Type B pancreatic cell (in vitro differentiated cells): ENCODE measurements at regions not wholly inside any gene's neighbourhood (a gene's known extent, or its start where the extent isn't known, plus 50 kb on each side); places are given as distances from the start of the nearest gene placed in this dataset.

Experiments
- DNase-seq: peaks from one replicate; pipeline ENCODE4 v3.0.0; 2021; ENCODE audit warnings: mixed read lengths; ENCODE audit not compliant: unreplicated experiment; ENCODE audit errors: extremely low spot score
- H3K27ac Mint-ChIP-seq: 2 replicates; pipeline ENCODE4 v1.8.0; 2021; ENCODE audit warnings: mild to moderate bottlenecking, mixed read lengths
- H3K27me3 Mint-ChIP-seq: 2 replicates; pipeline ENCODE4 v1.8.0; 2021; ENCODE audit warnings: mixed read lengths
- H3K36me3 Mint-ChIP-seq: 2 replicates; pipeline ENCODE4 v1.8.0; 2021; ENCODE audit warnings: mixed read lengths
- H3K4me1 Mint-ChIP-seq: one replicate; pipeline ENCODE4 v1.8.0; 2021; ENCODE audit warnings: mixed read lengths; ENCODE audit not compliant: unreplicated experiment
- H3K4me3 Mint-ChIP-seq: 2 replicates; pipeline ENCODE4 v1.8.0; 2021; ENCODE audit warnings: mild to moderate bottlenecking, mixed read lengths
- H3K9me3 Mint-ChIP-seq: 2 replicates; pipeline ENCODE4 v1.8.0; 2021; ENCODE audit warnings: mixed read lengths
- CTCF ChIP-seq: fragments of 200-600 bp; sonication (generic); conservative IDR thresholded peaks from 2 replicates; pipeline ENCODE4 v1.5.0; 2021; ENCODE audit warnings: antibody characterized with exemption, mild to moderate bottlenecking

GRCh38 chr16:55088098-55088497, 157.4 kb downstream of the IRX5 start:
- Mint-ChIP-seq H3K27me3 (peaks cover 3% of the 10 kb centered on the region), H3K4me3 (no peak overlapping the region)

GRCh38 chr16:55089600-55089999, 158.9 kb downstream of the IRX5 start:
- Mint-ChIP-seq H3K27me3 (peaks cover 3% of the 10 kb centered on the region), H3K27ac (no peak overlapping the region), H3K36me3 (no peaks in the 10 kb centered on the region), H3K4me3 (no peak overlapping the region), H3K4me1 (no peaks in the 10 kb centered on the region), H3K9me3 (peaks cover 6% of the 10 kb centered on the region)
- DNase-seq, result no peak
- no peak for TF ChIP-seq CTCF

More at GRCh38 chr16:55088098-55088497, 157.4 kb downstream of the IRX5 start:
- no peak for TF ChIP-seq CTCF
- Mint-ChIP-seq H3K36me3 (no peaks in the 10 kb centered on the region), H3K4me1 (no peaks in the 10 kb centered on the region), H3K27ac (no peak overlapping the region), H3K9me3 (no peaks in the 10 kb centered on the region)
- no peak for DNase-seq

- no peak overlapping the region for H3K4me3 Mint-ChIP-seq
Measured at GRCh38 chr16:55091213-55091870, 160.7 kb downstream of the IRX5 start.

GRCh38 chr16:55091871-55092230, 161.2 kb downstream of the IRX5 start:
- Mint-ChIP-seq H3K27ac (no peak overlapping the region), H3K27me3 (no peaks in the 10 kb centered on the region), H3K9me3 (peaks cover 7% of the 10 kb centered on the region), H3K4me1 (no peaks in the 10 kb centered on the region), H3K4me3 (no peak overlapping the region), H3K36me3 (no peaks in the 10 kb centered on the region)
- DNase-seq, result no peak
- TF ChIP-seq CTCF, result no peak

More at GRCh38 chr16:55091213-55091870, 160.7 kb downstream of the IRX5 start:
- H3K4me1 Mint-ChIP-seq, result no peaks in the 10 kb centered on the region
- no peak for TF ChIP-seq CTCF
- no peak for DNase-seq
- H3K9me3 Mint-ChIP-seq, result peaks cover 7% of the 10 kb centered on the region
- H3K27ac Mint-ChIP-seq, result no peak overlapping the region
- no peaks in the 10 kb centered on the region for H3K36me3 Mint-ChIP-seq
- no peaks in the 10 kb centered on the region for H3K27me3 Mint-ChIP-seq

- H3K4me3 Mint-ChIP-seq, result no peak overlapping the region
- peaks cover 7% of the 10 kb centered on the region for H3K27me3 Mint-ChIP-seq
- no peak for DNase-seq
- H3K36me3 Mint-ChIP-seq, result no peaks in the 10 kb centered on the region
- H3K4me1 Mint-ChIP-seq, result no peaks in the 10 kb centered on the region
- no peaks in the 10 kb centered on the region for H3K9me3 Mint-ChIP-seq
- no peak overlapping the region for H3K27ac Mint-ChIP-seq
- TF ChIP-seq CTCF, result no peak
Measured at GRCh38 chr16:55100100-55100499, 169.4 kb downstream of the IRX5 start.
